DOHH2 (cell line): ENCODE measurements at regions not wholly inside any gene's neighbourhood (a gene's known extent, or its start where the extent isn't known, plus 50 kb on each side); places are given as distances from the start of the nearest gene placed in this dataset.

ENCODE experiments used
- CTCF ChIP-seq: fragments of 200-600 bp; sonication (generic); IDR thresholded peaks from one replicate; pipeline ENCODE4 v1.5.1; 2014; ENCODE audit warnings: antibody characterized with exemption, mild to moderate bottlenecking, low read depth, low read length; ENCODE audit not compliant: poor library complexity, severe bottlenecking
- EZH2phosphoT487 ChIP-seq: fragments of 200-600 bp; sonication (generic); IDR thresholded peaks from 2 replicates; pipeline ENCODE4 v1.6.1; 2017; ENCODE audit warnings: borderline replicate concordance, mild to moderate bottlenecking, antibody characterized with exemption, low read length, moderate library complexity, mixed read lengths

DNA sequence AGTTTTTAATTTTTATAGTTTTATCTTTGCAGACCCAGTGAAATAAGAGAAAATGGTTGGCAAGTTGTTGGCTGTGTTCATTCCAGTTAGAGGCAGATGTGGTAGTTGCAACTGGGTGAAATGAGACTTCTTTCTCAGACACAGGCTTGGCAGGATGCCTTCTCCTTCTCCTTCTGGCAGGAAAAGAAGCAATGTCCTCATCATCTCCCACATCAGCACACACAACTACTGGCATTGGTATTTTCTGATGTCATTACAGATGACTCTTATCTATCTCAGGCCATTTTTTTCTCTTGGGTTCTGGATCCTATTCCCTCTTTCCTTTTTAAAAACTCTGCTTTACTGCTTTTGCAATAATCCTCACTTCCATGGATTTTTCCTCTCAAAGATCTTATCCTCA lies 103.3 kb upstream of the EDIL3 start:
- no peak for TF ChIP-seq CTCF
- no peak for TF ChIP-seq EZH2phosphoT487
